ENCODE measurements at regions not wholly inside any gene's neighbourhood (a gene's known extent, or its start where the extent isn't known, plus 50 kb on each side); places are given as distances from the start of the nearest gene placed in this dataset.

DNA sequence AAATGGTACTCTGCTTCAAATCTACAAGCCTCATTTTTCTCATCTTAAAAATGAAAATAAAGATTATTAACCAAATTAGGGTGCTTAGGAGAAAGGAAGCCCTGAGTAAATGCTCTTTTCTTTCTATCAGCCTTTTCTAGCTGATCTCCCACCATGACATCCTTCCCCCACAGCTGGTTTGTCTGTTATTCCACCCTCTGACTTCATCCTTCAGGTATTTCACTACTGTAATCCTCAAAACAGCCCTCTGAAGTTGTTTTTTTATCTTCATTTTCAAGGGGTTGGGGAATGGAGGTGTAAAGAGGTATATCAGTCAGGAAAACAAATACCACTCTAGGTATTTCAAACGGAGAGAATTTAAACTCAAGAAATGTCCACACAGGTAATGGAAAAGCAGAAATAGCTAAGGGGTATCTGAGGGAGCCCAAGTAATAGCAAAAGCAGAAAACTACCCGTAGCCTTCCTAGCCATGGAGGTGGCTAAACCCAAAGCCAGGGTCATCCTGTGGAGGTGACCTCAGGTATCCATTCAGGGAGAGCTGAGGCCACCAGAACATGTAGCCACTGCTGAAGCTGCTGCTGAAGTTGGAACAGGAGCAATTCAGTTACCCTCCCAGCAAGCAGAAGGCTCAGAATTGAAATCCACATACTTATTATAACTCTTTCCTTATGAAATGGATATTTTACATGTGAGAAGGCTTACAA lies 990.9 kb upstream of the ACVR2A start:
- TF ChIP-seq, protein P1, sequence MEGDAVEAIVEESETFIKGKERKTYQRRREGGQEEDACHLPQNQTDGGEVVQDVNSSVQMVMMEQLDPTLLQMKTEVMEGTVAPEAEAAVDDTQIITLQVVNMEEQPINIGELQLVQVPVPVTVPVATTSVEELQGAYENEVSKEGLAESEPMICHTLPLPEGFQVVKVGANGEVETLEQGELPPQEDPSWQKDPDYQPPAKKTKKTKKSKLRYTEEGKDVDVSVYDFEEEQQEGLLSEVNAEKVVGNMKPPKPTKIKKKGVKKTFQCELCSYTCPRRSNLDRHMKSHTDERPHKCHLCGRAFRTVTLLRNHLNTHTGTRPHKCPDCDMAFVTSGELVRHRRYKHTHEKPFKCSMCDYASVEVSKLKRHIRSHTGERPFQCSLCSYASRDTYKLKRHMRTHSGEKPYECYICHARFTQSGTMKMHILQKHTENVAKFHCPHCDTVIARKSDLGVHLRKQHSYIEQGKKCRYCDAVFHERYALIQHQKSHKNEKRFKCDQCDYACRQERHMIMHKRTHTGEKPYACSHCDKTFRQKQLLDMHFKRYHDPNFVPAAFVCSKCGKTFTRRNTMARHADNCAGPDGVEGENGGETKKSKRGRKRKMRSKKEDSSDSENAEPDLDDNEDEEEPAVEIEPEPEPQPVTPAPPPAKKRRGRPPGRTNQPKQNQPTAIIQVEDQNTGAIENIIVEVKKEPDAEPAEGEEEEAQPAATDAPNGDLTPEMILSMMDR (conservative IDR thresholded peaks at IDR 0.05; ENCODE audit: low read depth, low read length), result no peak
- TF ChIP-seq EZH2 (IDR thresholded peaks at IDR 0.05; ENCODE audit: low read length, unreplicated experiment), result no peak

Measured in PC-3 (cell line).